ENCODE measurements at regions not wholly inside any gene's neighbourhood (a gene's known extent, or its start where the extent isn't known, plus 50 kb on each side); places are given as distances from the start of the nearest gene placed in this dataset.
"Not testable (repeated sequence)": the region's sequence is repeated elsewhere in the genome, so short reads cannot be mapped to it uniquely, and the experiment has no call there.

DNA sequence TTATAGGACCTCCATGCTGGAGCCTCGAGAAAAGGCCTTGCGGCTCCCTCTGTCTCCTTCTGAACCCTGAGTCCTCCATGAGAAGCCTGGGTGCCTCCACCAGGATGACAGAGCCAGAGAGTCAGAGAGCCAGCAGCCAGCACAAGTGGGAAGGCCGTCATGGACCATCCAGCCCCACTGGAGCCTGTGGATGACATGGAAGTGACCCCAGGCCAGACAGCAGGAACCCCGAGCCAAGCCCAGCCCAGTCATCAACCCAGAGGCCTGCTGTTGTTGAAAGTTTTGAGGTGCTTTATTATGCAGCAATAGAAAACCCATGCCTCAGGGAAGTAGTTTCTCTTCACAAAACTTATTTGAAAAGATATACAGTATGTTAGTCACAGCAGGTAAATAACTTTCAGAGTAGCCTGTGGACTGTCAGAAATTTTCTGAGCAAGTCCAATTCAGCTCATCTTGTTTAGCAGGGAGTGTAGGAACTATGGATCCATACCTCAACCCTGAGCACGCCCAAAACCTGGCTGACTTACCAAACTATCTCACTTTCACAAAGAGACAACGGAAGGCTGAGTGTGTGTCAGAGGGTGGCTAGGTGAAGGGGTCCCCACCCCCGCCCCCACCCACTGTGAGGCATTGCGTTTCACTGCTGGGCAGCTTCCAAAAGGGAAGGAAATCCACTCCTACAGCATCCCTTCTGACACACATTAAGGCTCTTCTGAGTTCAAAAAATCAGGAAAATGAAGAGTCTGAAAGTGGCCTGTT, 79.9 kb upstream of the NDUFV2 start:
- no peak overlapping the region for H3K4me3 ChIP-seq (ENCODE audit: low read depth, low read length)
- H3K36me3 ChIP-seq (ENCODE audit: control insufficient read depth in 2 of 2, insufficient read depth in 1 of 2, low read length in 2 of 2), result no peaks in the 10 kb centered on the region
- CTCF ChIA-PET, result no interaction called here
- no peaks in the 10 kb centered on the region for H3K4me1 ChIP-seq (ENCODE audit: control insufficient read depth, insufficient read depth, low read length)
- POLR2A ChIA-PET, result no interaction called here
- no peak overlapping the region for H3K27ac ChIP-seq (ENCODE audit: extremely low read depth, low read depth, low read length)
- no peaks in the 10 kb centered on the region for H3K9me3 ChIP-seq (ENCODE audit: control insufficient read depth, insufficient read depth, low read depth, low read length)
- no peak for TF ChIP-seq SP2 (tag by site-specific recombination; IDR thresholded peaks at IDR 0.05)
- peak; percentile 48 for TF ChIP-seq ZFHX2 (tag by site-specific recombination; conservative IDR thresholded peaks at IDR 0.05)

DNA sequence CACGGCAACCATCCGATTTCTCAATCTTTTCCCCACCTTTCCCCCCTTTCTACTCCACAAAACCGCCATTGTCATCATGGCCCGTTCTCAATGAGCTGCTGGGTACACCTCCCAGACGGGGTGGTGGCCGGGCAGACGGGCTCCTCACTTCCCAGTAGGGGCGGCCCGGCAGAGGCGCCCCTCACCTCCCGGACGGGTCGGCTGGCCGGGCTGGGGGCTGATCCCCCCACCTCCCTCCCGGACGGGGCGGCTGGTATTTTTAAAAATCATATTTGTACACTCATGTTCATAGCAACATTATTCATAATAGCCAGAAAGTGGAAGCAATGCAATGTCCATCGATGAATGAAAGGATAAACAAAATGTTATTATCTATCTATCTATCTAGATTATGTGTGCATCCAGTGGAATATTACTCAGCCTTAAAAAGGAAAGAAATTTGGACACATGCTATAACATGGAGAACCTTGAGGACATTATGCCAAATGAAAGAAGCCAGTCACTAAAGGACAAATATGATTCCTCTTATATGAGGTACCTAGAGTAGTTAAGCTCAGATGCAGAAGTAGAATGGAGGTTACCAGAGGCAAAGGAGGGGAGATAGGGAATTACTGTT, 78.4 kb upstream of the NDUFV2 start:
- H3K36me3 ChIP-seq (ENCODE audit: control insufficient read depth in 2 of 2, insufficient read depth in 1 of 2, low read length in 2 of 2); H3K27ac ChIP-seq (ENCODE audit: extremely low read depth, low read depth, low read length); H3K9me3 ChIP-seq (ENCODE audit: control insufficient read depth, insufficient read depth, low read depth, low read length); H3K4me3 ChIP-seq (ENCODE audit: low read depth, low read length); H3K4me1 ChIP-seq (ENCODE audit: control insufficient read depth, insufficient read depth, low read length); POLR2A ChIA-PET; CTCF ChIA-PET: not testable (repeated sequence)

DNA sequence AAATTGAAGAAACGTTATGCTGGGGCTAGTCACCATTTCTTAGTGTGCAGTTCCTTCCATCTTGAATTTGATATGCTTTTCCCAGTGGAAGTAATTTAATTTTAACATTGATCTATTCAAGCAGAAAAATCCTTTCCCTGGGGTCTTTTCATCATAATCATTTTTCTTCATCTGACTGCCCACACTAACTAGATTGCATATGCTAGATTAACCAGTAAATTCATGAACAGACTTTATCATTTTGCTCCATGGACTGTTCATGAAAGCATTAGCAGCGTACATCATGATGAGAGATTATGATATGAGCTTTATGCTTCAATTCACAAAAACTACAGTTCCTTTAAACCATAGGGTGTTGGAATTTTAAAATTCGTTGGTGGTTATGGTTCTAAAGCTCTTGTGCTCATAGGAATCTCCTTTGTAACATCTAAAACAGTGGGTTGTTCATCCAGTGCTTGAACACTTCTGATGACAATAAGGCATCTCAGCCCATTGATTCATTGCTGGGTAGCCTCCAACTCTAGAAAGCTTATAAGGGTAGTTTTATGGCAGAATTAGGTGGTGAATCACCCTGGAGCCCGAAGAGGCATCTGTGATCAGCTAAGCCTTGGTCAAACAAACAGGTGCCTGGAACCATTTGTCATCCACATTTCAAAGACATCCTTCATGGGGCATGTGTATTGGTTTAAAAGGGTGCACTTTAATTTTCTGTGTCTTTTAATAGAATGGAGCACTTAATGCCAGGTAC, 77.2 kb upstream of the NDUFV2 start:
- Histone ChIP-seq H3K27ac (ENCODE audit: extremely low read depth, low read depth, low read length) (no peak overlapping the region), H3K4me1 (ENCODE audit: control insufficient read depth, insufficient read depth, low read length) (no peaks in the 10 kb centered on the region), H3K9me3 (ENCODE audit: control insufficient read depth, insufficient read depth, low read depth, low read length) (no peaks in the 10 kb centered on the region), H3K36me3 (ENCODE audit: control insufficient read depth in 2 of 2, insufficient read depth in 1 of 2, low read length in 2 of 2) (no peaks in the 10 kb centered on the region), H3K4me3 (ENCODE audit: low read depth, low read length) (no peak overlapping the region)
- POLR2A ChIA-PET, result no interaction called here
- CTCF ChIA-PET, result no interaction called here
- TF ChIP-seq ZBTB7A (tag by site-specific recombination; IDR thresholded peaks at IDR 0.05; ENCODE audit: low read depth), result no peak
- no peak for TF ChIP-seq ZNF658 (tag by site-specific recombination; IDR thresholded peaks at IDR 0.05)
- no peak for TF ChIP-seq SCRT2 (tag by site-specific recombination; IDR thresholded peaks at IDR 0.05)
- TF ChIP-seq, protein P1, sequence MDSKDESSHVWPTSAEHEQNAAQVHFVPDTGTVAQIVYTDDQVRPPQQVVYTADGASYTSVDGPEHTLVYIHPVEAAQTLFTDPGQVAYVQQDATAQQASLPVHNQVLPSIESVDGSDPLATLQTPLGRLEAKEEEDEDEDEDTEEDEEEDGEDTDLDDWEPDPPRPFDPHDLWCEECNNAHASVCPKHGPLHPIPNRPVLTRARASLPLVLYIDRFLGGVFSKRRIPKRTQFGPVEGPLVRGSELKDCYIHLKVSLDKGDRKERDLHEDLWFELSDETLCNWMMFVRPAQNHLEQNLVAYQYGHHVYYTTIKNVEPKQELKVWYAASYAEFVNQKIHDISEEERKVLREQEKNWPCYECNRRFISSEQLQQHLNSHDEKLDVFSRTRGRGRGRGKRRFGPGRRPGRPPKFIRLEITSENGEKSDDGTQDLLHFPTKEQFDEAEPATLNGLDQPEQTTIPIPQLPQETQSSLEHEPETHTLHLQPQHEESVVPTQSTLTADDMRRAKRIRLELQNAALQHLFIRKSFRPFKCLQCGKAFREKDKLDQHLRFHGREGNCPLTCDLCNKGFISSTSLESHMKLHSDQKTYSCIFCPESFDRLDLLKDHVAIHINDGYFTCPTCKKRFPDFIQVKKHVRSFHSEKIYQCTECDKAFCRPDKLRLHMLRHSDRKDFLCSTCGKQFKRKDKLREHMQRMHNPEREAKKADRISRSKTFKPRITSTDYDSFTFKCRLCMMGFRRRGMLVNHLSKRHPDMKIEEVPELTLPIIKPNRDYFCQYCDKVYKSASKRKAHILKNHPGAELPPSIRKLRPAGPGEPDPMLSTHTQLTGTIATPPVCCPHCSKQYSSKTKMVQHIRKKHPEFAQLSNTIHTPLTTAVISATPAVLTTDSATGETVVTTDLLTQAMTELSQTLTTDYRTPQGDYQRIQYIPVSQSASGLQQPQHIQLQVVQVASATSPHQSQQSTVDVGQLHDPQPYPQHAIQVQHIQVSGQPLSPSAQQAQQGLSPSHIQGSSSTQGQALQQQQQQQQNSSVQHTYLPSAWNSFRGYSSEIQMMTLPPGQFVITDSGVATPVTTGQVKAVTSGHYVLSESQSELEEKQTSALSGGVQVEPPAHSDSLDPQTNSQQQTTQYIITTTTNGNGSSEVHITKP (tag by site-specific recombination; IDR thresholded peaks at IDR 0.05), result no peak
- TF ChIP-seq ZNF510 (tag by site-specific recombination; IDR thresholded peaks at IDR 0.05; ENCODE audit: insufficient replicate concordance), result no peak
- no peak for TF ChIP-seq GLI2 (tag by site-specific recombination; IDR thresholded peaks at IDR 0.05; ENCODE audit: borderline replicate concordance, low read depth)
- TF ChIP-seq ZNF175 (tag by site-specific recombination; IDR thresholded peaks at IDR 0.05), result no peak
- TF ChIP-seq SALL2 (tag by site-specific recombination; IDR thresholded peaks at IDR 0.05; ENCODE audit: borderline replicate concordance), result no peak
- no peak for TF ChIP-seq KLF9 (tag by site-specific recombination; IDR thresholded peaks at IDR 0.05; ENCODE audit: low read depth)
- no peak for TF ChIP-seq BCL11A (tag by site-specific recombination; IDR thresholded peaks at IDR 0.05; ENCODE audit: low read depth)
- TF ChIP-seq ZNF48 (tag by site-specific recombination; IDR thresholded peaks at IDR 0.05), result no peak
- TF ChIP-seq ZNF184 (tag by site-specific recombination; IDR thresholded peaks at IDR 0.05), result no peak
- no peak for TF ChIP-seq ZNF302 (tag by site-specific recombination; IDR thresholded peaks at IDR 0.05; ENCODE audit: low read depth)
- TF ChIP-seq ZNF239 (tag by site-specific recombination; IDR thresholded peaks at IDR 0.05), result no peak
